Neuronal stem cell (in vitro differentiated cells): ENCODE measurements at regions not wholly inside any gene's neighbourhood (a gene's known extent, or its start where the extent isn't known, plus 50 kb on each side); places are given as distances from the start of the nearest gene placed in this dataset.
"Not testable (repeated sequence)": the region's sequence is repeated elsewhere in the genome, so short reads cannot be mapped to it uniquely, and the experiment has no call there.

ENCODE experiments used
- DNase-seq: peaks from one replicate; pipeline ENCODE4 v3.0.0-alpha.2; 2013; ENCODE audit warnings: low spot score
- H2AFZ ChIP-seq: one replicate; pipeline ENCODE4 v1.6.1; 2013; ENCODE audit warnings: mild to moderate bottlenecking, low read length, inconsistent platforms
- H2AK5ac ChIP-seq: 2 replicates; pipeline ENCODE4 v1.6.1; 2013; ENCODE audit warnings: low read depth, mild to moderate bottlenecking, inconsistent platforms, low read length, moderate library complexity, mixed read lengths
- H2BK120ac ChIP-seq: 2 replicates; pipeline ENCODE4 v1.6.1; 2013; ENCODE audit warnings: low read depth, mild to moderate bottlenecking, inconsistent platforms, low read length, moderate library complexity, mixed read lengths
- H2BK12ac ChIP-seq: one replicate; pipeline ENCODE4 v1.6.1; 2013; ENCODE audit warnings: low read length, inconsistent platforms
- H2BK15ac ChIP-seq: 2 replicates; pipeline ENCODE4 v1.6.1; 2013; ENCODE audit warnings: mild to moderate bottlenecking, low read length, inconsistent platforms, mixed read lengths
- H2BK5ac ChIP-seq: one replicate; pipeline ENCODE4 v1.6.1; 2013; ENCODE audit warnings: inconsistent platforms, mild to moderate bottlenecking, low read length, moderate library complexity
- H3K14ac ChIP-seq: one replicate; pipeline ENCODE4 v1.6.1; 2013; ENCODE audit warnings: low read length, inconsistent platforms
- H3K18ac ChIP-seq: 2 replicates; pipeline ENCODE4 v1.6.1; 2013; ENCODE audit warnings: low read length, inconsistent platforms
- H3K23ac ChIP-seq: 2 replicates; pipeline ENCODE4 v1.6.1; 2013; ENCODE audit warnings: low read depth, mild to moderate bottlenecking, mixed read lengths, low read length, inconsistent platforms; ENCODE audit not compliant: poor library complexity
- H3K27ac ChIP-seq: replicated peaks from 3 replicates; pipeline ENCODE4 v1.5.1; 2013; ENCODE audit warnings: low read length, inconsistent platforms
- H3K27me3 ChIP-seq, 3 experiments: 2 replicates each; pipeline ENCODE4 v1.6.1; 2013; ENCODE audit warnings: low read length in 3 of 3, mild to moderate bottlenecking in 2 of 3, inconsistent platforms in 1 of 3, low read depth in 1 of 3, mixed read lengths in 1 of 3, moderate library complexity in 1 of 3; ENCODE audit not compliant: control insufficient read depth in 3 of 3, insufficient read depth in 3 of 3
- H3K36me3 ChIP-seq, 2 donors: replicated peaks in 1 of 2; 2 replicates each; pipeline ENCODE4 v1.6.1; 2013; ENCODE audit warnings: low read length in 2 of 2; ENCODE audit not compliant: control insufficient read depth in 2 of 2, insufficient read depth in 2 of 2
- H3K4ac ChIP-seq: 2 replicates; pipeline ENCODE4 v1.6.1; 2013; ENCODE audit warnings: inconsistent platforms, mild to moderate bottlenecking, low read length, moderate library complexity
- H3K4me1 ChIP-seq, 2 donors: 1 replicate in 1 of 2; 2 replicates in 1 of 2; pipeline ENCODE4 v1.6.1; 2013; ENCODE audit warnings: low read length in 2 of 2, low read depth in 1 of 2; ENCODE audit not compliant: control insufficient read depth in 2 of 2, insufficient read depth in 1 of 2
- H3K4me2 ChIP-seq: one replicate; pipeline ENCODE4 v1.6.1; 2013; ENCODE audit warnings: mild to moderate bottlenecking, low read length, inconsistent platforms; ENCODE audit not compliant: insufficient read depth, poor library complexity, severe bottlenecking
- H3K4me3 ChIP-seq, 2 donors: 2 replicates each; pipeline ENCODE4 v1.5.1; 2013; ENCODE audit warnings: low read length in 2 of 2, mild to moderate bottlenecking in 2 of 2, inconsistent platforms in 1 of 2, moderate library complexity in 1 of 2
- H3K79me1 ChIP-seq: one replicate; pipeline ENCODE4 v1.6.1; 2013; ENCODE audit warnings: low read depth, mild to moderate bottlenecking, inconsistent platforms, low read length, moderate library complexity
- H3K9ac ChIP-seq: one replicate; pipeline ENCODE4 v1.6.1; 2013; ENCODE audit warnings: mild to moderate bottlenecking, low read depth, low read length, inconsistent platforms; ENCODE audit not compliant: poor library complexity
- H3K9me3 ChIP-seq, 2 donors: replicated peaks in 1 of 2; 2 replicates each; pipeline versions ENCODE3 to v1.6.1; 2013; ENCODE audit warnings: low read length in 2 of 2, mild to moderate bottlenecking in 2 of 2, inconsistent platforms in 1 of 2, low read depth in 1 of 2, mixed read lengths in 1 of 2, moderate library complexity in 1 of 2; ENCODE audit not compliant: control insufficient read depth in 2 of 2, insufficient read depth in 1 of 2
- H4K8ac ChIP-seq: one replicate; pipeline ENCODE4 v1.6.1; 2013; ENCODE audit warnings: low read depth, mild to moderate bottlenecking, inconsistent platforms, low read length, moderate library complexity
- H4K91ac ChIP-seq: one replicate; pipeline ENCODE4 v1.6.1; 2013; ENCODE audit warnings: low read length, low read depth, mild to moderate bottlenecking, inconsistent platforms; ENCODE audit not compliant: poor library complexity
- WGBS, 2 donors: extraction: QIAGEN DNeasy Blood & Tissue Kit; methylation state at CpG; one replicate each; pipeline ENCODE4 v1.1.7; 2013; ENCODE audit warnings: missing lambda C conversion rate in 2 of 2, mixed read lengths in 1 of 2; ENCODE audit not compliant: insufficient read length in 2 of 2, insufficient replicate concordance in 1 of 2; ENCODE audit errors: extremely low coverage in 2 of 2; 5-methylcytosine and 5-hydroxymethylcytosine counted together

DNA sequence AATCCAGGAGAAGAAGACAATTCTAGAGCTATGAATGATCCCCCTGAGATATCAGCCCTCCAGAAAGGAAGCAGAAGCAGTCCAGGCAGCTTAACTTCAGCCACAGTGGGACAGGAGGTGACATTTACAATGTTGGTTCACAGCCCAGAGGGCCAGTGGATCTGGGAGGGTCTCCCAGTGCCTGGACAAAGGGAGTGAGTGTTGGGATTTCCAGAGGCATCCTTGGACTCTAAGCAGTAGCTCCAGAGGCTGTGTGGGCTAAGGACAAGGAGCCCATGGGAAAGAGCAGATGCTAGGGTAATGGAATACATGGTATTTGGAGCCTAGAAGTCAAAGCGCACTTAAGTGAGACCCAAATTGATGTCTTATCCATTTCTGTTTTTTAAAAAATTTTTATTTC, 97.4 kb upstream of the NUPR2 start:
- Histone ChIP-seq H3K27me3 (no peaks in the 10 kb centered on the region), H4K91ac (no peak overlapping the region), H2BK5ac (no peak overlapping the region), H3K4me3 (no peak overlapping the region), H3K27ac (no peak overlapping the region), H2AK5ac (no peak overlapping the region), H3K36me3 (no peaks in the 10 kb centered on the region), H2BK120ac (no peak overlapping the region), H3K9me3 (peaks cover 0 to 44% of the 10 kb centered on the region in 2 donors), H2AFZ (no peak overlapping the region), H3K4ac (no peak overlapping the region), H3K4me2 (no peak overlapping the region), H4K8ac (no peak overlapping the region), H3K79me1 (no peaks in the 10 kb centered on the region), H2BK15ac (no peak overlapping the region), H3K23ac (no peak overlapping the region), H3K14ac (no peak overlapping the region), H3K18ac (no peak overlapping the region), H3K9ac (no peak overlapping the region), H3K4me1 (no peaks in the 10 kb centered on the region), H2BK12ac (no peak overlapping the region)
- no peak for DNase-seq
- WGBS, 2 donors: no CpG with 5 or more reads among the region's 1 CpG

GRCh38 chr7:56206420-56206819, 90.2 kb upstream of the NUPR2 start:
- no peak for DNase-seq
- Histone ChIP-seq H3K4me2 (no peak overlapping the region), H4K8ac (no peak overlapping the region), H2AFZ (no peak overlapping the region), H3K27me3 (no peaks in the 10 kb centered on the region), H3K27ac (no peak overlapping the region), H3K4me3 (no peak overlapping the region), H3K36me3 (no peaks in the 10 kb centered on the region), H3K4me1 (no peaks in the 10 kb centered on the region), H2BK5ac (no peak overlapping the region), H3K23ac (no peak overlapping the region), H3K9ac (no peak overlapping the region), H4K91ac (no peak overlapping the region), H2BK120ac (no peak overlapping the region), H3K14ac (no peak overlapping the region), H3K18ac (no peak overlapping the region), H3K9me3 (peaks cover 0 to 18% of the 10 kb centered on the region in 2 donors), H3K79me1 (no peaks in the 10 kb centered on the region), H2BK15ac (no peak overlapping the region), H2BK12ac (no peak overlapping the region), H2AK5ac (no peak overlapping the region), H3K4ac (no peak overlapping the region)
- no CpG with 5 or more reads among the region's 1 CpG for WGBS, 2 donors

GRCh38 chr7:56199639-56200038, 83.4 kb upstream of the NUPR2 start:
- Histone ChIP-seq H3K4ac (no peak overlapping the region), H4K91ac (no peak overlapping the region), H3K14ac (no peak overlapping the region), H3K27me3 (no peaks in the 10 kb centered on the region), H2BK15ac (no peak overlapping the region), H3K18ac (no peak overlapping the region), H3K23ac (no peak overlapping the region), H4K8ac (no peak overlapping the region), H3K79me1 (no peaks in the 10 kb centered on the region), H2BK12ac (no peak overlapping the region), H3K4me1 (no peaks in the 10 kb centered on the region), H3K27ac (no peak overlapping the region), H3K9ac (no peak overlapping the region), H3K9me3 (peaks cover 0 to 11% of the 10 kb centered on the region in 2 donors), H2BK120ac (no peak overlapping the region), H2BK5ac (no peak overlapping the region), H3K4me2 (no peak overlapping the region), H3K36me3 (no peaks in the 10 kb centered on the region), H3K4me3 (no peak overlapping the region), H2AFZ (no peak overlapping the region), H2AK5ac (no peak overlapping the region)
- DNase-seq: no peak
- WGBS, 2 donors: no CpG with 5 or more reads among the region's 4 CpGs

GRCh38 chr7:56196195-56196594, 80.0 kb upstream of the NUPR2 start:
- H2AFZ ChIP-seq: not testable (repeated sequence)

More at GRCh38 chr7:56196195-56196594, 80.0 kb upstream of the NUPR2 start:
- H3K9me3 ChIP-seq: peaks cover 0 to 23% of the 10 kb centered on the region in 2 donors
- no CpG with 5 or more reads among the region's 8 CpGs for WGBS, 2 donors
- H3K79me1 ChIP-seq, H2BK12ac ChIP-seq, H2BK5ac ChIP-seq, H2BK120ac ChIP-seq, H4K8ac ChIP-seq, H2AK5ac ChIP-seq, H3K14ac ChIP-seq, H3K4me3 ChIP-seq, H3K4me2 ChIP-seq, H3K9ac ChIP-seq, H3K36me3 ChIP-seq, H3K27ac ChIP-seq, H2BK15ac ChIP-seq, H4K91ac ChIP-seq, H3K27me3 ChIP-seq, H3K4ac ChIP-seq, H3K4me1 ChIP-seq, H3K23ac ChIP-seq, H3K18ac ChIP-seq, DNase-seq: not testable (repeated sequence)
